NCI-H1694 (cell line): ENCODE measurements at regions not wholly inside any gene's neighbourhood (a gene's known extent, or its start where the extent isn't known, plus 50 kb on each side); places are given as distances from the start of the nearest gene placed in this dataset.

Source experiments
- DNase-seq: peaks from one replicate; lab custom pipeline; 2025; lab: John Stamatoyannopoulos, UW

DNA sequence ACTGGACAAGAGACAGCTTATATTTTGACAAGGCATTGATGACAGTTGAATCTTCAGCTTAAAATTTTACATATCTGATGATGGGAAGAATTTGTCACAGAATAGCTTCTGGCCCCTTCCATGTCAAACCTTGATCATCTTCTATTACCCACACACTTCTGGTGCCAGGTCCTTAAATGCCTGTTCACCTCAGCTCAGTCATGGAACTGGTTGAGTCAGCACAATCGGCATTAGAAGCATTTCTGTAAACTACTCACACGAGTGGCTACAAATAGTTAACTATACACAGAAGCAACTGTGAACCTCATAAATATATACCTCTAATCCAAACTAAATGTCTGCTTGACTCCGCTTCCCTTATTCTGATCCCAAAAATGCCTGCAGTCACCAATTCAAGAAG lies 161.2 kb downstream of the FOXO1 start:
- DNase-seq, result no peak
